OCI-LY1 (cell line): ENCODE measurements at regions not wholly inside any gene's neighbourhood (a gene's known extent, or its start where the extent isn't known, plus 50 kb on each side); places are given as distances from the start of the nearest gene placed in this dataset.

Experiments used
- H2AFZ ChIP-seq: fragments of 200-600 bp; sonication (generic), shearing (Covaris generic); 2 replicates; pipeline ENCODE4 v1.6.0; 2014; ENCODE audit warnings: antibody characterized with exemption, mild to moderate bottlenecking, low read length
- H3F3A ChIP-seq: fragments of 200-600 bp; sonication (generic), shearing (Covaris generic); 2 replicates; pipeline ENCODE4 v1.6.0; 2014; ENCODE audit warnings: mild to moderate bottlenecking, antibody characterized with exemption, low read length, moderate library complexity; ENCODE audit not compliant: insufficient read depth
- H3K27ac ChIP-seq: fragments of 200-600 bp; sonication (generic); 2 replicates; pipeline ENCODE4 v1.5.1; 2014; ENCODE audit warnings: low read length, mixed run types, mild to moderate bottlenecking, low read depth; ENCODE audit not compliant: poor library complexity, severe bottlenecking
- H3K27me3 ChIP-seq: fragments of 200-600 bp; sonication (generic); 2 replicates; pipeline ENCODE4 v1.6.0; 2014; ENCODE audit warnings: antibody characterized with exemption, mild to moderate bottlenecking, low read length, moderate library complexity; ENCODE audit not compliant: insufficient read depth
- H3K36me3 ChIP-seq: fragments of 200-600 bp; sonication (generic); 2 replicates; pipeline ENCODE4 v1.6.1; 2014; ENCODE audit warnings: mild to moderate bottlenecking, antibody characterized with exemption, low read length, moderate library complexity, mixed read lengths; ENCODE audit not compliant: insufficient read depth
- H3K4me1 ChIP-seq: fragments of 200-600 bp; sonication (generic); 2 replicates; pipeline ENCODE4 v1.5.1; 2014; ENCODE audit warnings: mild to moderate bottlenecking, low read length, moderate library complexity; ENCODE audit not compliant: insufficient read depth, severe bottlenecking
- H3K4me2 ChIP-seq: fragments of 200-600 bp; sonication (generic), shearing (Covaris generic); 2 replicates; pipeline ENCODE4 v1.6.1; 2014; ENCODE audit warnings: low read length
- H3K4me3 ChIP-seq: fragments of 200-600 bp; sonication (generic); 2 replicates; pipeline ENCODE4 v1.5.1; 2014; ENCODE audit warnings: low read length, low read depth, mild to moderate bottlenecking, mixed read lengths; ENCODE audit not compliant: poor library complexity, severe bottlenecking
- H3K79me2 ChIP-seq: fragments of 200-600 bp; shearing (Covaris generic); 2 replicates; pipeline ENCODE4 v1.6.1; 2016; ENCODE audit warnings: mixed run types, low read length, mixed read lengths; ENCODE audit not compliant: insufficient read depth
- H3K9ac ChIP-seq: fragments of 200-600 bp; sonication (generic), shearing (Covaris generic); 2 replicates; pipeline ENCODE4 v1.6.1; 2014; ENCODE audit warnings: mild to moderate bottlenecking, low read length, mixed read lengths
- H3K9me2 ChIP-seq: fragments of 200-600 bp; sonication (generic), shearing (Covaris generic); 2 replicates; pipeline ENCODE4 v1.6.1; 2014; ENCODE audit warnings: low read depth, mild to moderate bottlenecking, low read length, mixed read lengths
- H3K9me3 ChIP-seq: fragments of 200-600 bp; shearing (Covaris generic); 2 replicates; pipeline ENCODE4 v1.6.1; 2014; ENCODE audit warnings: low read length, mixed read lengths
- H4K20me1 ChIP-seq: fragments of 200-600 bp; sonication (generic), shearing (Covaris generic); 2 replicates; pipeline ENCODE4 v1.6.0; 2016; ENCODE audit warnings: mild to moderate bottlenecking, low read length; ENCODE audit not compliant: insufficient read depth
- EZH2 ChIP-seq: fragments of 200-600 bp; sonication (generic), shearing (Covaris generic); IDR thresholded peaks from 2 replicates; pipeline ENCODE4 v1.8.0; 2017; ENCODE audit warnings: borderline replicate concordance, mixed run types, mild to moderate bottlenecking, antibody characterized with exemption, low read length, moderate library complexity, mixed read lengths
- TF ChIP-seq, protein P1 (sequence below): fragments of 200-600 bp; sonication (generic), shearing (Covaris generic); IDR thresholded peaks from 2 replicates; pipeline ENCODE4 v1.5.1; 2017; ENCODE audit warnings: mild to moderate bottlenecking, antibody characterized with exemption, low read length, moderate library complexity, mixed read lengths

DNA sequence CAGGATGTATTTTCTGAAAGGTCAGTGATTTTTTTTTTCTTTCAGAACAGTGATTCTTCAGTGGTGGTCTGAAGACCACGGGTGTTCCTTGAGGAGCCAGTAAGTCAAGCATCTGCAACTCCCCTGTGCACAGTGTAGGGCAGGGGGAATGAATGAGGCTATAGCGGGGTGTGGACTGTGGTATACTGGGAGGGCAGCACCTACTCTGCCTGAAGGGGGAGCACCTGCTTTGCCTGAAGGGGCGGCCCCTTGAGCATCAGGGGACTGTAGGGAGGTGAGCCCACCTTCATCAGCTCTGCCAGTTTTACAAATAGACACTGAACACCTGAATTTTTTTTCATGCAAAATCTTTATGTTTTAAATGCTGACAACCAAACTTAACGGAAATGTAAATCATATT, 77.5 kb upstream of the RIPOR2 start:
- H3K4me1 ChIP-seq: peaks cover 55% of the 10 kb centered on the region
- no peaks in the 10 kb centered on the region for H3K79me2 ChIP-seq
- no peak overlapping the region for H3K4me2 ChIP-seq
- H3K9me2 ChIP-seq: no peaks in the 10 kb centered on the region
- no peaks in the 10 kb centered on the region for H3K9me3 ChIP-seq
- H2AFZ ChIP-seq: no peak overlapping the region
- no peak overlapping the region for H3K27ac ChIP-seq
- no peaks in the 10 kb centered on the region for H4K20me1 ChIP-seq
- H3K27me3 ChIP-seq: no peaks in the 10 kb centered on the region
- H3F3A ChIP-seq: no peaks in the 10 kb centered on the region
- no peak overlapping the region for H3K9ac ChIP-seq
- H3K4me3 ChIP-seq: no peak overlapping the region
- TF ChIP-seq, protein P1, sequence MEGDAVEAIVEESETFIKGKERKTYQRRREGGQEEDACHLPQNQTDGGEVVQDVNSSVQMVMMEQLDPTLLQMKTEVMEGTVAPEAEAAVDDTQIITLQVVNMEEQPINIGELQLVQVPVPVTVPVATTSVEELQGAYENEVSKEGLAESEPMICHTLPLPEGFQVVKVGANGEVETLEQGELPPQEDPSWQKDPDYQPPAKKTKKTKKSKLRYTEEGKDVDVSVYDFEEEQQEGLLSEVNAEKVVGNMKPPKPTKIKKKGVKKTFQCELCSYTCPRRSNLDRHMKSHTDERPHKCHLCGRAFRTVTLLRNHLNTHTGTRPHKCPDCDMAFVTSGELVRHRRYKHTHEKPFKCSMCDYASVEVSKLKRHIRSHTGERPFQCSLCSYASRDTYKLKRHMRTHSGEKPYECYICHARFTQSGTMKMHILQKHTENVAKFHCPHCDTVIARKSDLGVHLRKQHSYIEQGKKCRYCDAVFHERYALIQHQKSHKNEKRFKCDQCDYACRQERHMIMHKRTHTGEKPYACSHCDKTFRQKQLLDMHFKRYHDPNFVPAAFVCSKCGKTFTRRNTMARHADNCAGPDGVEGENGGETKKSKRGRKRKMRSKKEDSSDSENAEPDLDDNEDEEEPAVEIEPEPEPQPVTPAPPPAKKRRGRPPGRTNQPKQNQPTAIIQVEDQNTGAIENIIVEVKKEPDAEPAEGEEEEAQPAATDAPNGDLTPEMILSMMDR: peak; percentile 76
- TF ChIP-seq EZH2: no peak
- no peaks in the 10 kb centered on the region; the same call in 1 of the 2 replicates for H3K36me3 ChIP-seq

DNA sequence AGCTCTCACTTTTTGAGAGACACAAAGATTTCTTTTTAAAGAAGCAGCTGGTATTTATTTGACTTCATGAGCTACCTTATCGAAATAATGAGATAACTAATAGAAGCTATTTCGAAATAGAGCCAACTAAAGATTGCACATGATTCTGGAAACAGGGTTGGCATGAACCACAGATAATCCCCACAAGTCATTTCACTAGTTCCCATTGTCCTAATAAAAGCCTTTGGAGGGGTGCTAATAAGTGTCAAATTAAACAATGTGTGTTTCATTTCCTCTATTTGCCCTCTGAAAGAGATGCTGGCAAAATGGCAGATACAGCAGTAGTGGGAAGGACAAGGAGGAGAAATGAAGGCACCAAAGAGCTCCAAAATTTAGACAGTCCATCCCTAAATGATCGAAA, 78.6 kb upstream of the RIPOR2 start:
- Histone ChIP-seq H3K9me2 (no peaks in the 10 kb centered on the region), H3K36me3 (no peaks in the 10 kb centered on the region; the same call in 1 of the 2 replicates), H3K9ac (no peak overlapping the region), H3K27me3 (no peaks in the 10 kb centered on the region), H3K4me3 (no peak overlapping the region), H3K79me2 (no peaks in the 10 kb centered on the region), H3K27ac (peak overlapping the region; percentile 12), H4K20me1 (no peaks in the 10 kb centered on the region), H3K9me3 (no peaks in the 10 kb centered on the region), H2AFZ (no peak overlapping the region), H3K4me2 (0 out of 2 replicates have a peak overlapping the region, but pooled peaks have one; percentile 12), H3F3A (no peaks in the 10 kb centered on the region), H3K4me1 (peaks cover 55% of the 10 kb centered on the region)
- no peak for TF ChIP-seq EZH2
- TF ChIP-seq, protein P1: no peak

DNA sequence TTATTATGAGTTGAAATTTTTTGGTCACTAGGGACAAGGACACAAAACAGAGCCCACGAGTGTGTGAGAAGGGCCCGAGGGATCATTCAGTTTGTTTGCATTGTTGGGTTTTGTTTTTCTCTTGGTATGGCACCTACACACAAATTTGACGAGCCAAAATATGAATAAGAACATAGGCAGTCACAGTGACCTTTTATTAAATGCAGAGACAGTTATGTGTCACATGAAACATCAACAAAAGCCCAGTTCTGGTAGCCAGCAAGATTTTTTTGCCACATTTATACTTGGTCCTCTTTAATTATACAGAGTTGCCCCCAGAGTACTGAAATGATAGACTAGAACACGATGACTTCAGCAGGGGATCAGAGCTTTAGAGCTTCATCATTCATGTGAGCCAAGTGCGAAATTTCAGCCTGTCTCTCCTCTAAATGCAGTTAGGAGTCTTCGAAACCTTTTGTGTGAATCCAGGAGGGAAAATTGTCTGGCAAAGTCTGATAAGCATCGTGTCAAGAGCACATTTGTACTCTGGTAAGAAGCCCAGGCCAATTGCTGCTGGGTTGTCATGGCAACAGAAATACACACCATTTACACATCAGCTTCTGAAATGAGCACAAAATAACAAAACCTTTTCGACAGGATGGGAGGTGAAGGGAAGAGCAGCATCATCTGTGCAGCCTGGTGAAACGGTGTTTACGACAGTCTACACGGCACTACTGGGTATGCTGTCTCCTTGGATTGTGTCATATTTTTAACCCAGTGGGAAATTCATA, 79.2 kb upstream of the RIPOR2 start:
- H3K27ac ChIP-seq: peak overlapping the region; percentile 12
- H3K9me3 ChIP-seq: no peaks in the 10 kb centered on the region
- no peaks in the 10 kb centered on the region for H3K79me2 ChIP-seq
- peaks cover 55% of the 10 kb centered on the region for H3K4me1 ChIP-seq
- H3K4me3 ChIP-seq: no peak overlapping the region
- H2AFZ ChIP-seq: no peak overlapping the region
- H4K20me1 ChIP-seq: no peaks in the 10 kb centered on the region
- no peaks in the 10 kb centered on the region for H3F3A ChIP-seq
- no peaks in the 10 kb centered on the region for H3K27me3 ChIP-seq
- peak overlapping the region; percentile 12; the same call in 1 of the 2 replicates for H3K4me2 ChIP-seq
- H3K9ac ChIP-seq: no peak overlapping the region
- no peaks in the 10 kb centered on the region; the same call in 1 of the 2 replicates for H3K36me3 ChIP-seq
- H3K9me2 ChIP-seq: no peaks in the 10 kb centered on the region
- TF ChIP-seq, protein P1: no peak
- no peak for TF ChIP-seq EZH2
